OCI-LY7 (cell line): ENCODE measurements at regions not wholly inside any gene's neighbourhood (a gene's known extent, or its start where the extent isn't known, plus 50 kb on each side); places are given as distances from the start of the nearest gene placed in this dataset.

Experiments
- EZH2phosphoT487 ChIP-seq: fragments of 200-600 bp; sonication (generic); IDR thresholded peaks from 2 replicates; pipeline ENCODE4 v1.6.1; 2018; ENCODE audit warnings: low read depth, borderline replicate concordance, mild to moderate bottlenecking, mixed run types, antibody characterized with exemption, low read length, moderate library complexity, mixed read lengths
- TF ChIP-seq, protein P1 (sequence below): fragments of 200-600 bp; sonication (generic); conservative IDR thresholded peaks from 2 replicates; pipeline ENCODE4 v1.5.1; 2014; ENCODE audit warnings: mild to moderate bottlenecking, antibody characterized with exemption, low read length, moderate library complexity, mixed read lengths

DNA sequence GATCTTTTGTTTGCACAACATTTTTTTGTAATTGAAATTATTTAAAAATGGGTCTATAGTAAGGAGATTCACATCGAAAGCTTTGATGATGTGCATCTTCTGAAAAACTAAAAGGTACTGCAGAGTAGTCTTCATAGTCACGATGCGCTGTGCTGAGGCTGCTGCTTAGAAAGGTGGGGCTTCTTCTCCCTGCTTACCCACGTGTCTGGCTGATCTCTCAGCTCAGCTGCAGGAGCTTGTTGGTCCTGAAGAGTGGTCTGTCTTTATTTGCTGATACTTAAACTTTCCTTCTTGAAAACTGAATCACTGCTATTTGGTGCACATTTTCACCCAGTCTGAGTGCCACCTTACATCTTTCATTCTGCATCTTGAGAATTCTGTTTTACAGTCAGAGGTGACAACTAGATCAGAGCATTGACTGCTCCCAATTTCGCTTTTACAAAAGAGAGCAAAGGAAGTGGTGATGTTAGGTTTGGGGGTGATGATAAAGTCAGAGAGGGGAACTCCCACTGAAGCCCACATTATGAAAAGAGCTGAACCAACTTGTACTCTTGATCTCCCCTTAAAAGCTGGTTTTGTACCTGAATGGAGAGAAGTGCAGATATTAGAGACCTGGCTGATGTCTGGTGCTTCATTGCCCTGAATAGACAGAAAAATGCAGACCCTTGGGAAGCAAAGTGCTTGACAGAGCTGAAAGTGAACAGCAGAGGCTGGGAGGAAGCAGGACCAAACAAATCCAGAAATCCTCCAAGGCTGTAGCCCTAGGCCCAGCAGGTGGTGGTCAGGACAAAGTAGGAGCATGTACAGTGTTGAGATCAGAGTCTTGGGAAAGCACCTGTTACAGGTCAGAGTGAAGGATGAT is 984.5 kb downstream of the TSN start:
- TF ChIP-seq, protein P1, sequence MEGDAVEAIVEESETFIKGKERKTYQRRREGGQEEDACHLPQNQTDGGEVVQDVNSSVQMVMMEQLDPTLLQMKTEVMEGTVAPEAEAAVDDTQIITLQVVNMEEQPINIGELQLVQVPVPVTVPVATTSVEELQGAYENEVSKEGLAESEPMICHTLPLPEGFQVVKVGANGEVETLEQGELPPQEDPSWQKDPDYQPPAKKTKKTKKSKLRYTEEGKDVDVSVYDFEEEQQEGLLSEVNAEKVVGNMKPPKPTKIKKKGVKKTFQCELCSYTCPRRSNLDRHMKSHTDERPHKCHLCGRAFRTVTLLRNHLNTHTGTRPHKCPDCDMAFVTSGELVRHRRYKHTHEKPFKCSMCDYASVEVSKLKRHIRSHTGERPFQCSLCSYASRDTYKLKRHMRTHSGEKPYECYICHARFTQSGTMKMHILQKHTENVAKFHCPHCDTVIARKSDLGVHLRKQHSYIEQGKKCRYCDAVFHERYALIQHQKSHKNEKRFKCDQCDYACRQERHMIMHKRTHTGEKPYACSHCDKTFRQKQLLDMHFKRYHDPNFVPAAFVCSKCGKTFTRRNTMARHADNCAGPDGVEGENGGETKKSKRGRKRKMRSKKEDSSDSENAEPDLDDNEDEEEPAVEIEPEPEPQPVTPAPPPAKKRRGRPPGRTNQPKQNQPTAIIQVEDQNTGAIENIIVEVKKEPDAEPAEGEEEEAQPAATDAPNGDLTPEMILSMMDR: no peak
- no peak for TF ChIP-seq EZH2phosphoT487
